H1 (cell line): ENCODE measurements at regions not wholly inside any gene's neighbourhood (a gene's known extent, or its start where the extent isn't known, plus 50 kb on each side); places are given as distances from the start of the nearest gene placed in this dataset.

Experiments used
- CTCF ChIA-PET: fragments of 300-600 bp; sonication (Branson Sonifier 250); formaldehyde crosslinking; loops from one replicate; lab custom pipeline; 2021; ENCODE audit not compliant: partially characterized antibody; lab: Charles Lee
- POLR2A ChIA-PET: fragments of 300-600 bp; sonication (Branson Sonifier 250); formaldehyde crosslinking; loops from one replicate; lab custom pipeline; 2021; ENCODE audit warnings: inconsistent platforms; ENCODE audit not compliant: partially characterized antibody; lab: Charles Lee
- DNase-seq, 2 experiments: peaks; one replicate each; pipeline versions ENCODE4 v3.0.0 to v3.0.0-alpha.2; 2010 to 2022; ENCODE audit warnings: low spot score in 2 of 2, low read depth in 1 of 2, mixed read lengths in 1 of 2
- FAIRE-seq: peaks from 2 replicates; lab custom pipeline; 2011; peaks lifted over from hg19 to GRCh38; lab: Jason Lieb, UNC
- H2AFZ ChIP-seq: 2 replicates; pipeline ENCODE4 v1.8.1; 2012; ENCODE audit warnings: low read length, inconsistent platforms
- H2AK5ac ChIP-seq: 2 replicates; pipeline ENCODE4 v1.6.1; 2013; ENCODE audit warnings: low read depth, low read length
- H2BK120ac ChIP-seq: replicated peaks from 2 replicates; pipeline ENCODE3; 2013; ENCODE audit warnings: low read depth, low read length, inconsistent platforms
- H2BK12ac ChIP-seq: 2 replicates; pipeline ENCODE4 v1.6.1; 2013; ENCODE audit warnings: low read depth, low read length
- H2BK15ac ChIP-seq: 2 replicates; pipeline ENCODE4 v1.6.1; 2013; ENCODE audit warnings: low read length
- H2BK20ac ChIP-seq: 2 replicates; pipeline ENCODE4 v1.6.1; 2013; ENCODE audit warnings: low read length
- H2BK5ac ChIP-seq: 2 replicates; pipeline ENCODE4 v1.6.1; 2013; ENCODE audit warnings: low read depth, low read length
- H3K14ac ChIP-seq: 2 replicates; pipeline ENCODE4 v1.6.1; 2013; ENCODE audit warnings: inconsistent platforms; ENCODE audit not compliant: insufficient read length
- H3K18ac ChIP-seq: 2 replicates; pipeline ENCODE4 v1.6.1; 2013; ENCODE audit warnings: low read length; ENCODE audit errors: extremely low read depth
- H3K23ac ChIP-seq: 2 replicates; pipeline ENCODE4 v1.6.1; 2013; ENCODE audit warnings: inconsistent platforms; ENCODE audit not compliant: insufficient read length
- H3K23me2 ChIP-seq: 2 replicates; pipeline ENCODE4 v1.6.1; 2013; ENCODE audit warnings: low read depth, low read length
- H3K27ac ChIP-seq: 2 replicates; pipeline ENCODE4 v1.6.1; 2011; ENCODE audit warnings: low read depth, low read length, inconsistent platforms
- H3K27me3 ChIP-seq, 4 experiments: replicated peaks in 1 of 4; 1 replicate in 1 of 4; 2 replicates in 3 of 4; pipeline versions ENCODE4 v1.6.1 to v1.8.1; 2011 to 2013; ENCODE audit warnings: low read length in 3 of 4, mild to moderate bottlenecking in 3 of 4, inconsistent platforms in 2 of 4, mixed read lengths in 2 of 4, moderate library complexity in 1 of 4; ENCODE audit not compliant: control insufficient read depth in 3 of 4, insufficient read depth in 3 of 4; ENCODE audit errors: extremely low read depth in 1 of 4
- H3K36me3 ChIP-seq, 4 experiments: 2 replicates each; pipeline versions ENCODE4 v1.6.1 to v1.8.1; 2011 to 2013; ENCODE audit warnings: mild to moderate bottlenecking in 4 of 4, low read length in 3 of 4, moderate library complexity in 2 of 4, control low read depth in 1 of 4, inconsistent platforms in 1 of 4; ENCODE audit not compliant: insufficient read depth in 4 of 4, control insufficient read depth in 2 of 4
- H3K4ac ChIP-seq: replicated peaks from 2 replicates; pipeline ENCODE3; 2013; ENCODE audit warnings: low read length, low read depth, mixed read lengths, inconsistent platforms; ENCODE audit not compliant: insufficient read length
- H3K4me1 ChIP-seq, 4 experiments: replicated peaks in 1 of 4; 1 replicate in 1 of 4; 2 replicates in 3 of 4; pipeline versions ENCODE4 v1.6.1 to v1.8.1; 2011 to 2013; ENCODE audit warnings: low read length in 3 of 4, inconsistent platforms in 2 of 4, mixed read lengths in 1 of 4; ENCODE audit not compliant: insufficient read depth in 4 of 4, control insufficient read depth in 3 of 4
- H3K4me2 ChIP-seq, 2 experiments: 2 replicates each; pipeline versions ENCODE4 v1.6.1 to v1.8.1; 2011 to 2013; ENCODE audit warnings: low read depth in 2 of 2, low read length in 2 of 2, control low read depth in 1 of 2, inconsistent platforms in 1 of 2, mild to moderate bottlenecking in 1 of 2; ENCODE audit not compliant: insufficient read depth in 1 of 2
- H3K4me3 ChIP-seq, 4 experiments: fragments of 200-600, 300-600 bp in 1 of 4; sonication (generic), shearing (Covaris generic), sonication (Bioruptor Twin) in 1 of 4; 2 replicates each; pipeline versions ENCODE4 v1.5.1 to v1.8.1; 2011 to 2016; ENCODE audit warnings: low read length in 4 of 4, low read depth in 3 of 4, control low read depth in 2 of 4, inconsistent platforms in 2 of 4, mild to moderate bottlenecking in 2 of 4, mixed read lengths in 1 of 4, moderate library complexity in 1 of 4; ENCODE audit not compliant: insufficient read depth in 2 of 4; ENCODE audit errors: extremely low read depth in 1 of 4
- H3K56ac ChIP-seq: replicated peaks from 2 replicates; pipeline ENCODE3; 2013; ENCODE audit warnings: low read depth, mild to moderate bottlenecking, mixed read lengths, low read length, inconsistent platforms; ENCODE audit not compliant: insufficient read length
- H3K79me1 ChIP-seq: 2 replicates; pipeline ENCODE4 v1.6.1; 2013; ENCODE audit warnings: low read depth, low read length, control low read depth
- H3K79me2 ChIP-seq, 2 experiments: 2 replicates each; pipeline versions ENCODE4 v1.6.1 to v1.8.1; 2012 to 2013; ENCODE audit warnings: low read length in 2 of 2, mild to moderate bottlenecking in 2 of 2, inconsistent platforms in 1 of 2; ENCODE audit not compliant: insufficient read depth in 2 of 2, control insufficient read depth in 1 of 2
- H3K9ac ChIP-seq, 4 experiments: replicated peaks in 1 of 4; 1 replicate in 1 of 4; 2 replicates in 3 of 4; pipeline versions ENCODE4 v1.6.1 to v1.8.1; 2011 to 2013; ENCODE audit warnings: low read depth in 3 of 4, low read length in 3 of 4, control low read depth in 2 of 4, mild to moderate bottlenecking in 2 of 4, moderate library complexity in 2 of 4, inconsistent platforms in 1 of 4; ENCODE audit errors: extremely low read depth in 1 of 4
- H3K9me3 ChIP-seq, 2 experiments: 2 replicates each; pipeline versions ENCODE4 v1.6.1 to v1.8.1; 2012 to 2013; ENCODE audit warnings: mild to moderate bottlenecking in 2 of 2, moderate library complexity in 2 of 2, control low read depth in 1 of 2, inconsistent platforms in 1 of 2, low read depth in 1 of 2, low read length in 1 of 2, mixed read lengths in 1 of 2; ENCODE audit not compliant: insufficient read depth in 2 of 2
- H4K20me1 ChIP-seq, 2 experiments: replicated peaks in 1 of 2; 2 replicates each; pipeline versions ENCODE3 to v1.8.1; 2011 to 2013; ENCODE audit warnings: inconsistent platforms in 2 of 2, low read length in 2 of 2, mild to moderate bottlenecking in 1 of 2; ENCODE audit not compliant: insufficient read depth in 2 of 2, control insufficient read depth in 1 of 2
- H4K5ac ChIP-seq: 2 replicates; pipeline ENCODE4 v1.6.1; 2013; ENCODE audit warnings: low read length, low read depth, mixed read lengths, inconsistent platforms; ENCODE audit not compliant: insufficient read length
- H4K8ac ChIP-seq: 2 replicates; pipeline ENCODE4 v1.8.0; 2013; ENCODE audit warnings: mild to moderate bottlenecking, moderate library complexity, low read length, inconsistent platforms; ENCODE audit not compliant: insufficient read depth; ENCODE audit errors: extremely low read depth
- H4K91ac ChIP-seq: replicated peaks from 2 replicates; pipeline ENCODE3; 2013; ENCODE audit warnings: low read length, mixed read lengths, inconsistent platforms; ENCODE audit not compliant: insufficient read length
- ASH2L ChIP-seq: fragments of 200-600, 300-600 bp; sonication (generic); IDR thresholded peaks from one replicate; pipeline ENCODE4 v1.7.1; 2017; ENCODE audit warnings: low read length
- HDAC6 ChIP-seq: IDR thresholded peaks from one replicate; pipeline ENCODE4 v1.7.1; 2012; ENCODE audit warnings: low read depth, mild to moderate bottlenecking, inconsistent platforms, low read length, moderate library complexity
- KDM1A ChIP-seq: fragments of 200-600, 300-600 bp; sonication (generic); IDR thresholded peaks from 2 replicates; pipeline ENCODE4 v1.7.1; 2016; ENCODE audit warnings: mild to moderate bottlenecking, low read length, borderline replicate concordance
- RAD21 ChIP-seq, 2 experiments: IDR thresholded peaks in 1 of 2; conservative IDR thresholded peaks in 1 of 2; 2 replicates each; pipeline ENCODE4 v1.6.1; 2011; ENCODE audit warnings: low read depth in 2 of 2, low read length in 2 of 2, improper control_type of control experiment in 1 of 2, inconsistent platforms in 1 of 2, mild to moderate bottlenecking in 1 of 2, moderate library complexity in 1 of 2
- RXRA ChIP-seq: IDR thresholded peaks from 2 replicates; pipeline ENCODE4 v1.6.1; 2011; ENCODE audit warnings: low read depth, mild to moderate bottlenecking, low read length, moderate library complexity; ENCODE audit not compliant: insufficient read depth
- SIN3A ChIP-seq, 2 experiments: IDR thresholded peaks in 1 of 2; conservative IDR thresholded peaks in 1 of 2; 2 replicates each; pipeline ENCODE4 v1.6.1; 2011 to 2012; ENCODE audit warnings: low read length in 2 of 2, improper control_type of control experiment in 1 of 2, low read depth in 1 of 2, mild to moderate bottlenecking in 1 of 2
- SRF ChIP-seq: IDR thresholded peaks from 2 replicates; pipeline ENCODE4 v1.6.1; 2011; ENCODE audit warnings: mild to moderate bottlenecking, low read depth, low read length, moderate library complexity
- WGBS, 2 experiments: shearing (Covaris generic) in 1 of 2; methylation state at CpG; one replicate each; pipeline versions ENCODE4 v1.1.6 to v1.1.7; 2013 to 2015; ENCODE audit warnings: low lambda C conversion rate in 2 of 2, mixed read lengths in 2 of 2, inconsistent platforms in 1 of 2, low coverage in 1 of 2, missing lambda C conversion rate in 1 of 2; ENCODE audit not compliant: insufficient replicate concordance in 2 of 2, insufficient coverage in 1 of 2, insufficient read length in 1 of 2; ENCODE audit errors: extremely low coverage in 1 of 2, missing lambda C conversion rate in 1 of 2; 5-methylcytosine and 5-hydroxymethylcytosine counted together
- TF ChIP-seq, protein P1 (sequence below): IDR thresholded peaks from 2 replicates; pipeline ENCODE4 v1.6.1; 2012; ENCODE audit warnings: inconsistent platforms

GRCh38 chr11:64448599-64449380 is 89.8 kb downstream of the RPS6KA4 start:
- Histone ChIP-seq H4K8ac (no peak overlapping the region), H2BK20ac (no peak overlapping the region), H3K4ac (no peak overlapping the region), H3K9me3 (no peaks in the 10 kb centered on the region), H2AK5ac (no peak overlapping the region), H3K4me1 (peaks cover 5 to 10% (median 7%) of the 10 kb centered on the region in 4 experiments; a peak in 6 of 7 replicates), H3K18ac (peak overlapping the region; percentile 71), H3K79me2 (no peaks in the 10 kb centered on the region), H4K5ac (no peak overlapping the region), H4K91ac (no peak overlapping the region), H2AFZ (peak overlapping the region; percentile 78; the same call in 1 of the 2 replicates), H4K20me1 (no peaks in the 10 kb centered on the region), H3K23me2 (peaks cover 5% of the 10 kb centered on the region; the same call in 1 of the 2 replicates), H3K56ac (no peak overlapping the region), H3K27me3 (peaks cover 0 to 13% (median 9%) of the 10 kb centered on the region in 4 experiments; a peak in 5 of 7 replicates), H3K23ac (no peak overlapping the region), H3K9ac (no peak overlapping the region), H3K4me3 (peak overlapping the region; percentile 18 to 60 (median 37); a peak in 7 of 8 replicates), H3K4me2 (peak overlapping the region; percentile 63 to 78), H3K27ac (no peak overlapping the region), H3K79me1 (no peaks in the 10 kb centered on the region), H3K36me3 (no peaks in the 10 kb centered on the region), H2BK15ac (no peak overlapping the region), H2BK12ac (no peak overlapping the region), H2BK5ac (no peak overlapping the region), H3K14ac (no peak overlapping the region), H2BK120ac (no peak overlapping the region)
- DNase-seq (peak; percentile 50 to 94), FAIRE-seq (no peak)
- ChIA-PET POLR2A (interaction anchor here (0.6 to 1.7 kb wide), 6 partner anchors 53 to 265 kb away, joined by 3 to 5 read pairs (median 4); partner anchors contain the start of genes PRDX5 and TRMT112), CTCF (interaction anchor here (0.5 to 9.8 kb wide), 86 partner anchors 10 to 314 kb away, joined by 3 to 165 read pairs (median 5); partner anchors contain the start of genes PRDX5 and TRMT112)
- WGBS, 2 experiments, result 12% methylated on average over 30 of the region's 37 CpGs; no CpG with 5 or more reads in 1 of the 2 experiments
- TF ChIP-seq, protein P1, sequence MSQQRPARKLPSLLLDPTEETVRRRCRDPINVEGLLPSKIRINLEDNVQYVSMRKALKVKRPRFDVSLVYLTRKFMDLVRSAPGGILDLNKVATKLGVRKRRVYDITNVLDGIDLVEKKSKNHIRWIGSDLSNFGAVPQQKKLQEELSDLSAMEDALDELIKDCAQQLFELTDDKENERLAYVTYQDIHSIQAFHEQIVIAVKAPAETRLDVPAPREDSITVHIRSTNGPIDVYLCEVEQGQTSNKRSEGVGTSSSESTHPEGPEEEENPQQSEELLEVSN, result 0 out of 2 replicates have a peak, but pooled peaks have one; percentile 2
- TF ChIP-seq HDAC6 (no peak), RXRA (no peak), SRF (no peak), SIN3A (conservative IDR thresholded peaks at IDR 0.05 in 1 of 2, IDR thresholded peaks at IDR 0.05 in 1 of 2; ENCODE audit: low read depth in 1 of 2, low read length in 2 of 2) (peak in 1 of 2 experiments; percentile 41; a peak in 1 of 4 replicates), RAD21 (IDR thresholded peaks at IDR 0.05 in 1 of 2, conservative IDR thresholded peaks at IDR 0.05 in 1 of 2; ENCODE audit: low read depth in 2 of 2, low read length in 2 of 2) (peak; percentile 70 to 77), KDM1A (no peak), ASH2L (peak; percentile 44)
